ENCODE measurements at regions not wholly inside any gene's neighbourhood (a gene's known extent, or its start where the extent isn't known, plus 50 kb on each side); places are given as distances from the start of the nearest gene placed in this dataset.

DNA sequence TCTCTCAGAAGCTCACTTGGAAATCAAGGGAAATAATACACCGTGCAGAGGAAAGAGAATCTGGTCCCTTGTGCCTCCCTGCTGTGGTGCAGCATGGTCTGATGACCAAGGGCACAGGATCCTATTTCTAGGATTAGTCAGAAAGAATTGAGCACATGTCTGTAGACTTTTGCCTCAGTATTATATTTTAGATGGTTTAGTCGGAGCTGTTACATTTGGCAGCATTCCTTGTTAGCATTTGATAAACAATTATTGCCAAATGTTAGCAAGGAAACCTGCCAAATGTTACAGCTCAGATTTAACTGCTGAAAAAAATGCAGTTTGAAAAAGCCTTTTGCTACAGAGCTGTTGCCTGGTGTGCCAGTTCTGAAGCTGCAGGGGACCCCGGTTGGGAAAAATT, 183.5 kb upstream of the DPYD start:
- DNase-seq = peak; percentile 86

DNA sequence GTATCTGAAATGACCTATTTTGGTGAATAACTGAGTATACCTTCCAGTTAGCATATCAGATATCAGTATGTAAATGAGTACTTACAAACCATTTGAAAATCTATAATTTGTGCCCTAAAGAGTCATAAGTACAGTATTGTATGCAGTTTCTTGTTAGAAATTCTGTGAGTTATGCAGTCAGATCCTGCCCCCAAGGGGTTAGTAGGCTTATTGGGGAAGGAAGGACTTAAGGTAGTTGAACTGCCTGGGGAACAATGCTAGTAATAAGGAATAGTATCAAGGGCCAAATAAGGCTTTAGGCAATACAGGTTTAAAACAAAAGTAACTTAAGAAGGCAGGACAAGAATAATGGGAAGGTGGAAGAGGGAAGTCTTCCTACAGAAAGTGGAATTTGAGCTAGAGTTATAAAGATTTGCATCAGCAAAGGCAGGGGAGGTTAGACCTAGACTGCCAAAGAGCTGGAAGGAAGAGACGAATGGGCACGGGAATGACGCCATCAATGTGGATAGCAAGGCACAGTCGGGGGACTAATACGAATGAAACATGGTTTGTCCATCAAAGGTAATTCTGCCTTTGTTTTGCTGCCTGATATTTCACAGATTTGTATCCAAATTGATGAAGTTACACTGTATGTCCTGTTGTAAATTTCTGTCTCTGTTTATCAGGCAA, 182.9 kb upstream of the DPYD start:
- peak; percentile 37 for DNase-seq

DNA sequence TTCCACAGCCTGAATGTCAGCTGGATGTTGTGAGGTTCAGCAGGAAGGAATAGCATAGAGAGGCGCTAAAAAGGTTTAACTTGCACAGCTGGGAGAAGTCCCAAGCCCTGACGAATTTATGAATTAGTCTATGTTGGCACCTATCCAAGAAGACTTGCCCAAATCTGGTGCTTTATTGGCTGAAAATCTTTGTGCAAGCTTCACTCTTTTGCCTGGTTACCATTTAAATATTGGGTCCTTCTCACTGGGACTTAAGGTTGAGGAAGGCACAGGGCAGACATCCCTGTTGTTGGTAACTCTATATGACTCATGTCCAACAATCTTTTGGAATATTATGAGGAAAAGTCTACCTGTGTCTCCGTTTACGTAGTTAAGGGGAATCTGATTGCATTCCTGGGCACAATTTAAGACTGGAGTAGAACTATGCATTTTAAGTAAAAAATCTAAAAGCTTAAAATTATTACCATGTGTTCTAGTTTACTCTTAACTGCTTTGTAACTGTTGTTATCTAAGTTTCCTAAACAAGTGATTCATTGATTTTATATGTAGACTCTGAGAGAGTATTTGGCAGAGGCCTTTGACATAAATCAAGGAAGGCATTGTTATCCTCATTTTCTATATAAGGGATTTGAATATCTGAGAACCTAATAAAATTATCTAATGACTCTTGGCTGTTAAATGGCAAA, 181.7 kb upstream of the DPYD start:
- peak; percentile 34 for DNase-seq

DNA sequence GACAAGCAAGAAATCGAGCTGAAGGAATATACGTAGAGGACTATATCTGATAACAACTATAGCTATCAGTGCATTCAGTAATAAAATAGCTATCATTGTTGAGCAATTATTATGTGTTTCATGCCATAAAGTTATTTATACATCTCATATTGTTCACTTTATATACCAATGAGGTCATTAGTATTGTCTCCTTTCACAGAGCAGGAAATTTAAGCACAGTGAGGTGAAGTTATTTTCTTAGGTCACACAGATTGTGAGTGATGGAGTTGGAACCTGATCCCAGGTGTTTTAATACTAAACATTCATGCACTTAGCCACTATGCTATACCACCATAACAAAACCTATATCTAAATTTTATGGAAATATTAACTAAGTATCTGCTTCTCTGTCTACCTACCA, 180.5 kb upstream of the DPYD start:
- DNase-seq = no peak

DNA sequence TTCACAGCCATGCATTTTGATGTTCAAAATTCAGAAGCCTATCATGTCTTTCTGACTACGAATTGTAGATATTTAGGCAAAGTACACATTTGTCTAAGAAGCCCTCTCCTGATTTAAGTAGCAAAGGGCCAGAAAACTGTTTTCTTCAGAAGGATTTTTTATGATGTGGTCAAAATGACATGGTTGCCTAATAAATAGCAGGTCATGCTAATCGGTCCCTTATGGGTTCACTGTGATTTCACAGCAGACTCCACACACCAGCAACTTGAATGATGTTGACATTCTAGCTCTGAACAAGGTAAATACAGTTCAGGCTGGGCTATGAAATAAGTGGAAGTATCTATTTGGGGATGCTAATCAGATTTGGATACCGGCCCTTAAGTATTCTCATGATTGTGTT, 178.7 kb upstream of the DPYD start:
- no peak for DNase-seq

DNA sequence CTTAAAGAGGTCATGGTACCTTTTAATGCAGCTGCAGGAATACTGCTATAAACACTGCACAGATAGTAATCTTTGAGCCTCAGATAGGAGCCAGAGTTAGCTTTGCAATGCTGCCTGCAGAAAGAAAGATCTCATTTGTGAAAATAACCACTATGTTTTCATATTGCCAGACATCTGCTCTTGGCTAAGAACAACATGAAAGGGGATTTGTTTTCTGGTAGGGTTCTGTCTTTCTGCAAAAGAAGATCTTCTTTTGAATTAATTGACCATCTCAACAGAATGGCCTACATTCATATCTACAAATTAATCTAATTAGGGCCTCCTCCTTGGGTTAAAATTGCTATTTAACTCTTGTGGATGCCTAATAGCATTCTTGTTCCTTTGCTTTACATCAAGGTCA, 177.6 kb upstream of the DPYD start:
- no peak for DNase-seq

DNA sequence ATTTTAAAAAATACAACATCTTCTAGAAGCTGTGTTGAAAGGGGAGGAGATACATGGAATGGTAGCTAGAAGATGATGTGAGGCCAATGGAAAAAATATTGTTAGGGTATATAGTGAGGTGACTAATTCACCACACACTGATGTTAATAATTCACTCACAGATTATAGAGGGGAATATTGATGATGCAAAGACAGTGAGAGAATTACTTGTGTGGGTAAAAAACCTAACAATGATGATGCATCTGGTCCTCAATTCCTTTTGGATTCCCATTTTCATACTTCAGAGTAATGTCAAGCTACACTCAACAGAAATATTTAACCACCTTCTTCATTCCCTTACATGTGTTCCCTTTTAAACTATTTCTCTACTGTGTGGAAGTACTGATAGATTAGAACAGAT, 169.5 kb upstream of the DPYD start:
- peak; percentile 75 for DNase-seq

DNA sequence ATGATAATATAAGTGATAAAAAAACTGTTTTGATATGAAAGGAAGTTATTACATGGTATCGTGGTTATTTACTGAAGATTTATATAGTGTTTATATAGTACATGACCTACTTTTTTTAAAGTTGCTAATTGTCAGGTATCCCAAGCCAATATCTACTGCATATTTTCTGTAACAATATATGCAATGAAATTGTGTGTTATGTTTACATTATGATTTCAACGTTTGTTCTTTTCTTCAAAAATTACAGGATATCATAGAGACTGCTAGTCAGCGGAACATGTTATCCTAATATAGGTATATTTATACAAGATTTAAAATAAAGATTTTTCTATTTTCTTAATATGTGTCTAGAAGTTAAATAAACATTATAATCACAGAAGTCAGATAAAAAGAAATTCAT, 167.5 kb upstream of the DPYD start:
- no peak for DNase-seq

DNA sequence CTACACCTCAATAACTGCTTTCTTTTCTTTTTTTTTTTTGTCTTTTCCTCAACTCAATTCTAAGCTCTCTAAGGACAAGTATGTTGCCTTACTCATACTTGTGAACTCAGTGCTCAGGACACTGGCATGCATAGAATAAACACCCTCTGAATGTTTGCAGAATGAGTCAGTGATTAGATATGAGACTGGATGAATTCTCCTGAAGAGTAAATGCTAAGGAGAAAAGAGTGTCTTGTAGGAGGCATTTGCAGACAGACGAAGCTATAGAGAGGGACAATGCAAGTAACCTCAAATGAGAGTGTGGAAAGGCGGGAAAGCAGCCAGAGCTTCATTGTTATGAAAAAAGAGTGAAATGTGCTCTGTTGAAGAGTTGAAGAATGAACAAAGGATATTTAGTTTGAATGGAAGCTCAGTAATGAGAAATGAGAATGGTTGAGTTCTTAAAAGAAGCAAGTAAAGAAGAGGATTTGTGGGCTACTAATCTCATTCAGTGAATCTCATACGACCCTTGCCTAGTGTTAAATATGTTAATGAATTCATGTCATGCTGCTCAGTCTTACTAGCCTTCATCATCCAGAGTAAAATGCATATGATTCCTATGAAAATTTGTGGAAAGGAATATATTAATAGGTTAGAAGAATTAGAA, 166.1 kb upstream of the DPYD start:
- peak; percentile 99 for DNase-seq

DNA sequence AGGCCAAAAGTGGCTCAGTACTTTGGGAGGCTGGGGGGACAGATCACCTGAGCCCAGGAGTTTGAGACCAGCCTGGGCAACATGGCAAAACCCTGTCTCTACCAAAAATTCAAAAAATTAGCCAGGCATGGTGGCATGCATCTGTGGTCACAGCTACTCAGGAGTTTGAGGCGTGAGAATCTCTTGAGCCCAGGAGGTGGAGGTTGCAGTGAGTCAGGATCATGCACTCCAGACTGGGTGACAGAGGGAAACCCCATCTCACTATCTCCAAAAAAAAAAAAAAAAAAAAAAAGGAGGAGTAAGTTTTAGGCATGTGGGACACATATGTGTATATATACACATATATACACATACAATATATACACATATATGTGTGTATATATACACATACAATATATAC, 165.3 kb upstream of the DPYD start:
- peak; percentile 86 for DNase-seq

DNA sequence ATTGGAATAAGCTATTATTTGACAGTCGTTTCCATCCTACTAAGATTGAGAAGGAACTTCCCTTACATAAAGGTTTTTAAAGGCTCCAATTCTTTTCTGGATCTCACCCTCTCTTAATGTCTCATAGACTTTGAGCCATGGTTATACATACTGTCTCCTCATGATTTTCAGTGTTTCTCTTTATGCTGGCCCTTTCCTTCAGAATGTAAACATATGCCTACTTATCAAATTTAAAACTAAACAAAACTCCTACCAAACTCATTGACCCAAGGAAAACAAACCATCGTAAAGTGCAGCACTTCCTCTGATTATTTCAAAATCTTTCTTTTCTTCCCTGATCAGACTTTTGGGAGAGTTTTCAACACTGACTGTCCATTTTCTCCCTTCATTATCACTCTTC, 163.4 kb upstream of the DPYD start:
- no peak for DNase-seq

DNA sequence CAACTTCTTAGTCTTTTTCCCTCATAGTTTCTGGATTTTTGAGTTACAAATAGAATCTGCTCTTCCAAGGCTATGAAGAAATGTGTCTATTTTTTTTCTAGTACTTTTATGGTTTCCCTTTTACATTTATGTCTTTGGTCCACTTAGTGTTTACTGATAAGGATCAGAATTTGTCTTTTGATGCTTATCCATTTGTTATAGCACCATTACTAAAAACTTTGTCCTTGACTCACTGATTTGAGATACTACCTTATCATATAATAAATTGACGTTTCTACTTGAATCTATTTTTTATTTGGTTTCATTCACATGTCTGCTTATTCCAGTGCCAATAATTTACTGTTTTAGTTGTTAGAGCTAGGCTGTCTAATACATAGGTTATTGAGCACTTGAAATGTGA, 161.1 kb upstream of the DPYD start:
- DNase-seq = no peak

DNA sequence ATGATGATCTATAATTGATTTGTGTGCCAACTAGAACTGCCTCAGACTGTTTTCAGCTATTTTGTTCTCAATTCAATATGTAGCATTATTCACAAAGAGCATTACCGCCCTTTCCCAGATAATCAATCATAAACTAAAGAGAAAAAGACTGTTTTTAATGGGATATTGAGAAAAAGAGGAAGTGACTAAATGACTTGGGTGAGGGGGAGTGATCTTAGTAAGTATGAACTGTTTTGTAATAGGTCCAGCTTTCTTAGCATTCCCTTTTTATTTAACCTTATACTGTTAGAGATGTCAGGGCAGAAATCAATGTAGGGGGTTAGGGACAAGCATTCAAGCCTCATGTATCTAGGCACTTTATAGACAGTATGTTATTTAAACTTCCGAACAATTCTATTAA, 157.8 kb upstream of the DPYD start:
- DNase-seq = no peak

DNA sequence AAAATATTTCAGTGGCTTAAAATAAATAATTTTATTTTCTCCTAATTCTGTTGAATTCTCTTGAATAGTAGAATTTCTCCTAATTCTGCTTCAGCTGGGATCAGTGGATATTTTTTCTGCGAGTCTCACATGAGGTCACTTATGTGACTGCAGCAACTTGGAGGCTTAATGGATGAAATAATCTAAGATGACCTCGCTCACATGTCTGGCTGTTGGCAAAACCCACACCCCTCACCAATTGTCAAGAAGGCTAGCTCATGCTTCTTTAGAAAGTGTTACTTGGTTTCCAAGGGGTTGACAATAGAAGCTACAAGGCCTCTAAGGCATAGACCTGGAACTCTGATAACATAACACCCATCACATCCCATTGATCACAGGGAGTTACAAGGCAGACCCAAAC, 156.9 kb upstream of the DPYD start:
- DNase-seq = peak; percentile 56

DNA sequence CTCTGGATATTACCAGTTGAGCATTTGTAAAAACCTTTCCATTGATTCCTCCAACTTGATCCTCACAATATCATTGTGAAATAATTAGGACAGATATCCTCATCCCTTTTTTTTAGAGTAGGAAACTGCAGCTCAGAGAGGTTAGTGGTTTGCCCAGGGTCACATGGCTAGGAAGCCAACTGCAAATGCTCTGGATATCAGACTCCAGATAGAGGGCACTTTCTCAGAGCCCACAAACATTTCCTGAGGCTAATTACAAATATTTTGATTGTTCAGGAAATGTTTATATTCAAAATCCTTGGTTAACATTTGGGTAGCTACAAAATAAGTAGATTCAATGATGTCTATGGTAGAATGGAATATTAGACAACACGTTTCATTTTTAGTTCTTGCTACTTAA, 154.8 kb upstream of the DPYD start:
- DNase-seq = no peak

DNA sequence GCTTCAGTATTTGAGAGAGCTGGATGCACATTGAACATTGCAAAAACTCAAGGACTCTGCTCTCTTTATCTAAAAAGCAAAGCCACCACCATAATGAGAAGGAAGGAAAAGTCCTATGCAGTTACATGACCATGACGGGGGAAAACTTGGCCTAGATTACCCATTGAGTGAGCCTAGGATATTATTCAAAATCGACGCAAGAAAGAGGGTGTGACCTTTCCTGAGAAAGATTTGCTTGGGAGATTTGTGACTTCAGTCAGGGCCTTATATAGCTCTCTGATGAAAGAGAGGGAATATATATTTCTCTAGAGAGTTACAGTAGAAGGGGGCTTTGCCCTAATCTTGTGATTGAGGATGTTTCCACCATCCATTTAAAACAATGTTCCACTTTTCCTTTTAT, 153.0 kb upstream of the DPYD start:
- DNase-seq = no peak

DNA sequence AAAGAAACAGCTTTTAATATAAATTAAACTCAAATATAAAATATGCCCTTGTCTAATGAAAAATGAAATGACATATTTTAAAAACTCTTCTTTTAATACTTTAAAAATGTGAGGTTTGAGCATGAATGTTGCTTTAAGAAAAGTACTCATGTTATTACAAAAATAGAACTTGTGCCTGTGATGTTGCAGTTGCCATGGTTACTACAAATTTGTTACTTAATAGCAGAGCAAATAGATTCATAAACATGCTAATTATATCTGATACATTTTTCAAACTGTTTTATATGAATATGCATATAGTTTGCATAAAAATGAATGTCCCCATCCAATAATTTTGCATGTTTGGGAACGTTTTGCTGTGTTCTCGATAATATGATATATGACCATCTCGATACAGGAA, 152.3 kb upstream of the DPYD start:
- no peak for DNase-seq

DNA sequence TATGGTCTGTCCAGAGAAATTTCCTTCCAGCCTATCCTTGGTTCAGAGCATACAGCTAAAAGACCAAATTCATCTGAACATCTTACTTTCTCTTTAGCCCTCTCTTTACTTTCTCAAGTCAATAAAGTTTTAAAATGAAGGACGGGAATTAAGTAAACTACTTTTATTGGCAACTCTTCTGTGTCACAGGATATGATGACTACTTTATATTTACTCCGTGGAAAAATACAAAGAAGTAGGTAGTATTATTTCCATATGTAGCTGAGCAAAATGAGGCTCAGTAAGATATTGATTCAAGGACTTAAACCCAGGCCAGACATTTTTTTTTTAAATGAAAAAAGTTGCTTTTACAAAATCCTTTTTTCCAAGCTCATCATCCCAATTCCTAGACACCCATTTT, 151.2 kb upstream of the DPYD start:
- DNase-seq = no peak

DNA sequence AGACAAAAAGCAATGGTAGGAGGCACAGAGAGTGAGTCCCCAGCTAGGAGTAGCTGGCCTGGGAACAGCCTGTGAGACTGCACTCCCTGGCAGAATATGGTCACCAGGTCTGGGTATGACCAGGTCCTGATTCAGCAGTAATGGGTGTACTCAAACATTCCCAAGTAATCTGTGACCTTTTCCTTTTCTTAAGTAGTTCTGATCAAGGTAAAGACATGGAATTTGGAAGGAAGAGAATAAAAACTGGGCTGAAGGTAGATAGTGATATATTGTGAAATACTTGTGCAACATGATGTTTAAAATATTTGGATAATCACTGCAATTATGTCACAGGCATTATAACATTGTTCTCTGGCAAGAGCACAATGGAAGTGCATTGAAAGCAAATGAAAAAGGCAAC, 147.2 kb upstream of the DPYD start:
- DNase-seq = no peak

DNA sequence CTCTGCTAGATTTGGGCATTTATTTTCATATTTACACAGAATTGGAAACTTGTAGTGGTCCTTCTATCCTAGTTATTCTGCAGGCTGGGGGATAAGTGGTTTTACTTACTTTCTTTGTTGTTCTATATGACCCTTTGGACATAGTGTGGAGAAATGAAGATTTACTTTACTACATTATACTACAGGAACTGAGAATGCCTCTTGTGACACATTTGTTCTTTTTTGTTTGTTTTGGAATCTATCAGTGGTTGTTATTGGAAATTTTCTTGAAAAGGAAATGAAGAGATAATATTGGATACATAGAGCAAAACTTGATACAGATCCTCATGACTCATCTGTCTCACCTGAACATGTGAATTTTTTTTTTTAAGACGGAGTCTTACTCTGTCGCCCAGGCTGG, 146.1 kb upstream of the DPYD start:
- no peak for DNase-seq

DNA sequence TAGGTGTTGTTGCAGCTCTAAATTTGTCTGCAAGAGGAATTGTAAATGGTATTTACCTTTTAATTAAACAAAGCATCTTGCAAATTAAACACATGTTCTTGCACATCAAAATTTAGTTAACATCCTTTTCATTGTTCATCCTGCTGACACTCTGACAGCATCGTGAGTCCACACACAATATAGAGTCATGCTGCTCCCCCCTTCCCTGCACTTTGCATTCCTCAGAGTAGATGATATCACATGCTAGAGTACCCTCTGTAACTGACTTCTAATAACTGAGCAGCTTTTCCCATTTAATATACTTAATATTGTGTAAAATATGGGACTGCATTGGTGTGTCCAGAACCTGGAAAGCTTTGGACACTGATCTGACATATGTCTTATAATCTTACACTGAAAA, 138.8 kb upstream of the DPYD start:
- no peak for DNase-seq

DNA sequence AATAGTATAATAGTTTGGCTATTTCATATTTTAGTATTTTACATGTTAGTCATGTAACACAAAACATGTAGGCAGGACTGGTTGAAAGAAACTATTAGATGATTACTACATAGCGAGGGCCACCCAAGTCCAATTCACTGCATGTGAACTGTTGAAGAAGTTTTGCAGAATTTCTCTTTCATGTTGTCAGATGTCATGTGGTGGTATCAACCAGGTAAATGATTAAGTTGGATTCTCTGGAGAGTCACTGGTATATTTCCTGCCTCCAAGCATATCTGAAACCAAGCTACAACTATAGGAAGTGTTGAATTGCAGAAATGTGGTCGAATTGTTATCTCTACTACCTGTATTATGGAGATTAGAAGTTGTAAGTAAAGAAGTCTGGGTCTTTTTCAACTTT, 137.8 kb upstream of the DPYD start:
- DNase-seq = no peak

DNA sequence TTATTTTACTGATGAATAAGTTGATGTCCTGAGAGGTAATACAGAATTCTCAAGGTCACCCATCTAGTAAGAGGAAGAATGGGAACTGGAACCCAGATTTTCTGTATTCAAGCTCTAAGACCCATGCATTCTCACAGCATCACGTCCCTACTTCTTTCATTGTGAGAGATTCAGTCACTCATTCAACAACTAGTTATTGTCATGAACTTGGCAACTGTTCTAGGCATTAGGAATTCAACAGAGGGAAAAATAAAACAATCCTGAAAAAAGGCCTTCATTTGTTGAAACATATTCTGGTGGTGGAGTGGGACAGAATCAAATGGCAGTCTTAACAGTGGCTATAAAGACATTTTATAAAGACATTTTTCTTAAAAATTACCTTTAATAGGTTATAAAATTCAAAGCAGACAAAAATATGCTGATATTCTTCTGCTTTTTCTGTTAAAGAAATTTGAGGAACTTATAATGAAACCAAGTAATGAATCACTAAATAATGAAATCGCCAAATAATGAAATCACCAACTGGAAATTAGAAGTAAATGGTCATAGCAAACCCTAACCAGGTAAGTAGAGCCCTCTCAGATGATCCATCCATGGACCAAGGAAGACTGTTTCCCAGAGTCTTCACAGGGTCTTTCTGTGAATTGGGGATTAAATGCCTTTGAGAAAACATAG, 136.5 kb upstream of the DPYD start:
- DNase-seq = no peak

DNA sequence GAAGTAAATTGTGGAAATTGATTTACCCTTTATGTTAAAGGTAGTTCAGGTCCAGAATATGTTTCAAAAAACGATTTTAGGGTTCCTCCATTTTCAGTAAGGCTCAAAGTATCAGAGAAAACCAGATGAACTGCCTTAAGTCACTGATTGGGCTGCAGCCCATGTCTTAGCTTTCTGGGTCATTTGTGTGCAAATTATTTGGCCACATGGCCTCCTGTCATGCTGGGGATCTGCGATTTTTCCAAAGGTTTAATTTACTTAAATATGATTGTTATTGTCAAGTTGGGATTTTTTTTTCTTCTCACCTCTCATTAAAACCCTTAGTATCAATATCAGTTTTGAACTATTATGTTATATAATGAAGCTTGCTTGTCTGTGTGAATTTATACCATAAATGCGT, 135.9 kb upstream of the DPYD start:
- DNase-seq = no peak
